NB4 (cell line): ENCODE measurements at regions not wholly inside any gene's neighbourhood (a gene's known extent, or its start where the extent isn't known, plus 50 kb on each side); places are given as distances from the start of the nearest gene placed in this dataset.
"Not testable (repeated sequence)": the region's sequence is repeated elsewhere in the genome, so short reads cannot be mapped to it uniquely, and the experiment has no call there.

Experiments used
- DNase-seq: peaks from one replicate; pipeline ENCODE4 v3.0.0; 2010; ENCODE audit warnings: low read depth
- H3K4me3 ChIP-seq: one replicate; pipeline ENCODE4 v1.5.1; 2011; ENCODE audit warnings: mild to moderate bottlenecking, low read depth, low read length, moderate library complexity
- MYC ChIP-seq: IDR thresholded peaks from 2 replicates; pipeline ENCODE4 v1.6.1; 2011; ENCODE audit warnings: low read depth, low read length
- POLR2A ChIP-seq: IDR thresholded peaks from 2 replicates; pipeline ENCODE4 v1.6.1; 2011; ENCODE audit warnings: mild to moderate bottlenecking; ENCODE audit not compliant: insufficient read length; ENCODE audit errors: extremely low read depth
- TF ChIP-seq, protein P1 (sequence below): IDR thresholded peaks from 2 replicates; pipeline ENCODE4 v1.6.1; 2011; ENCODE audit warnings: low read depth, low read length
- TF ChIP-seq, protein P2 (sequence below): IDR thresholded peaks from one replicate; pipeline ENCODE4 v1.5.1; 2012; ENCODE audit warnings: low read depth, low read length

GRCh38 chr1:73327180-73327793, 870.7 kb downstream of the LRRIQ3 start:
- TF ChIP-seq, protein P1, sequence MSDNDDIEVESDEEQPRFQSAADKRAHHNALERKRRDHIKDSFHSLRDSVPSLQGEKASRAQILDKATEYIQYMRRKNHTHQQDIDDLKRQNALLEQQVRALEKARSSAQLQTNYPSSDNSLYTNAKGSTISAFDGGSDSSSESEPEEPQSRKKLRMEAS: no peak
- no peak for TF ChIP-seq POLR2A
- TF ChIP-seq, protein P2, sequence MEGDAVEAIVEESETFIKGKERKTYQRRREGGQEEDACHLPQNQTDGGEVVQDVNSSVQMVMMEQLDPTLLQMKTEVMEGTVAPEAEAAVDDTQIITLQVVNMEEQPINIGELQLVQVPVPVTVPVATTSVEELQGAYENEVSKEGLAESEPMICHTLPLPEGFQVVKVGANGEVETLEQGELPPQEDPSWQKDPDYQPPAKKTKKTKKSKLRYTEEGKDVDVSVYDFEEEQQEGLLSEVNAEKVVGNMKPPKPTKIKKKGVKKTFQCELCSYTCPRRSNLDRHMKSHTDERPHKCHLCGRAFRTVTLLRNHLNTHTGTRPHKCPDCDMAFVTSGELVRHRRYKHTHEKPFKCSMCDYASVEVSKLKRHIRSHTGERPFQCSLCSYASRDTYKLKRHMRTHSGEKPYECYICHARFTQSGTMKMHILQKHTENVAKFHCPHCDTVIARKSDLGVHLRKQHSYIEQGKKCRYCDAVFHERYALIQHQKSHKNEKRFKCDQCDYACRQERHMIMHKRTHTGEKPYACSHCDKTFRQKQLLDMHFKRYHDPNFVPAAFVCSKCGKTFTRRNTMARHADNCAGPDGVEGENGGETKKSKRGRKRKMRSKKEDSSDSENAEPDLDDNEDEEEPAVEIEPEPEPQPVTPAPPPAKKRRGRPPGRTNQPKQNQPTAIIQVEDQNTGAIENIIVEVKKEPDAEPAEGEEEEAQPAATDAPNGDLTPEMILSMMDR: no peak
- TF ChIP-seq MYC: no peak
- H3K4me3 ChIP-seq: no peak overlapping the region
- DNase-seq: no peak

- DNase-seq: no peak
These were observed 871.3 kb downstream of the LRRIQ3 start for GRCh38 chr1:73326663-73327062.

DNA sequence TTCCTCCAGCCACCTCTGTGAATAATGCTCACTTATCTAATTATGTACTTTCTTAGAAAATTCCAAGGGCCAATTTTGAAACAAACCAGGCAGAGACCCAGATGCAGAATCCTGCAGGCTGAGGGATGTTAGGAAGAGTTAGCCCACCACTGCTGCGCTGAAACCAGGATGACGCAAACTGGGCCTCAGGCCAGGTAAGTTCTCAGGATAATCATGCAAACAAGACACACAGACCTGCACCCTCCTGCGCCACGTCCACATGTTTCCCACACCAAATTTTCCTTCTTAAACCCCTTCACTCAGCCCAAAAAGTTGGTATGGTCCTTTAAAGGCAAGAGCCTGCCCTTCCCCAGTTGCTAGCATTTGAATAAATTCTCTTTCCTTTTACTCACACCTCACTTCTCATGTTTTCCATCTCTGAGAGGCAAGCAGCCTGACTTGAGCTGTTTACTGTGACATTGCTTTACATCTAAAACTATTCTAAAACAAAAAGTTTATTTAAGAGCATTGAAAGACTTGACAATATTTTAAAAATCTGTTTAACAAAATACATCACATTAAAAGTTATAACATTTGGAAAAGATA, 887.1 kb downstream of the LRRIQ3 start:
- TF ChIP-seq POLR2A (no peak), MYC (no peak)
- TF ChIP-seq, protein P2: no peak
- TF ChIP-seq, protein P1: no peak
- no peak for DNase-seq
- no peak overlapping the region for H3K4me3 ChIP-seq

More at GRCh38 chr1:73326663-73327062, 871.3 kb downstream of the LRRIQ3 start:
- TF ChIP-seq, protein P1: no peak
- no peak overlapping the region for H3K4me3 ChIP-seq

- DNase-seq: no peak
- H3K4me3 ChIP-seq: no peak overlapping the region
- TF ChIP-seq, protein P2: no peak
- TF ChIP-seq, protein P1: no peak
- TF ChIP-seq POLR2A: no peak
- no peak for TF ChIP-seq MYC
These were observed 890.9 kb downstream of the LRRIQ3 start for GRCh38 chr1:73306899-73307555.

DNA sequence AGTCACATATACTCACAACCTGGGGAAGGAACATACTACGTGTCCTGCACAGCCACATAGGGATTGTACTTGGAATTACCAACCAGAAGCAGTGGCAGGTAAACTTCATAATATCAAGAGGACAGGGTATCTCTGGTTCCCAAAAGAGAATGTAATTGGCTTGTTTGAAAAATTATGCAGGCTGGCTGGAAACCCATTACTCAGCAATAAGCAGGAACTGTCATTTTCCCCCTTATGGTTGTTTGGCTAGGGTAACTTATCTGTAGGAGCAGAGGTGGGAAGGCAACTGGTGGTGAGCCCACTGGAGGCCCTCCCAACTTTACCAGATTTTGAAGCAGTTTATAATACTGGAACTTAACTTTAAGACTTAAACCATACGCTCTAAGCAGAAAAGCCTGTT, 924.1 kb downstream of the LRRIQ3 start:
- H3K4me3 ChIP-seq: no peak overlapping the region
- TF ChIP-seq, protein P1: no peak
- TF ChIP-seq, protein P2: no peak
- TF ChIP-seq POLR2A (no peak), MYC (no peak)
- no peak for DNase-seq

DNA sequence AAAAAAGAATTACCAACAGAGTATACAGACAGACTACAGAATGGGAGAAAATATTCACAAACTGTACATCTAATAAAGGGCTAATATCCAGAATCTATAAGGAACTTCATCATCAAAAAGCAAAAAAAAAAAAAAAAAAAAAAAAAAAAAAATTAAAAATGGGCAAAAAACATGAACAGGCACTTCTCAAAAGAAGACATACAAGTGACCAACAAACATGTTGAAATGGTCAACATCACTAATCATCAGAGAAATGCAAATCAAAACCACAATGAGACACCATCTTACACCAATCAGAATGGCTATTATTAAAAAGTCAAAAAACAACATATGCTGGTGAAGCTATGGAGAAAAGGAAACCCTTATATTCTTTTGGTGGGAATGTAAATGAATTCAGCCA, 952.8 kb downstream of the LRRIQ3 start:
- not testable (repeated sequence) for DNase-seq, H3K4me3 ChIP-seq
